ENCODE measurements at regions not wholly inside any gene's neighbourhood (a gene's known extent, or its start where the extent isn't known, plus 50 kb on each side); places are given as distances from the start of the nearest gene placed in this dataset.

GRCh38 chr10:28400176-28400575, 97.3 kb upstream of the MPP7 start:
- TF ChIP-seq CTCF (optimal IDR thresholded peaks at IDR 0.05 in 1 of 3, IDR thresholded peaks at IDR 0.05 in 1 of 3, conservative IDR thresholded peaks at IDR 0.05 in 1 of 3; ENCODE audit: extremely low read depth in 1 of 3, insufficient read depth in 2 of 3, low read length in 3 of 3) (no peak), EZH2 (IDR thresholded peaks at IDR 0.05; ENCODE audit: low read length) (no peak)

All from keratinocyte (primary cell).